SK-N-SH treated with all-trans-retinoic acid at 6 μM for 48 hours (cell line): ENCODE measurements at regions not wholly inside any gene's neighbourhood (a gene's known extent, or its start where the extent isn't known, plus 50 kb on each side); places are given as distances from the start of the nearest gene placed in this dataset.
A peak's percentile ranks its signal among the peaks of the same experiment; 100 is the strongest.

Source experiments
- ATAC-seq: fragments of 200-7000 bp; cut with Tn5 transposase; 3 replicates; pipeline ENCODE4 v1.9.1; 2020; ENCODE audit warnings: mild to moderate bottlenecking, moderate library complexity
- CREB5 ChIP-seq: fragments of 250-450 bp; sonication (Bioruptor Pico); IDR thresholded peaks from 2 replicates; pipeline ENCODE4 v1.5.1; 2020; ENCODE audit warnings: low read depth, mild to moderate bottlenecking, moderate library complexity
- CSDC2 ChIP-seq: fragments of 250-450 bp; sonication (Bioruptor Pico); IDR thresholded peaks from 2 replicates; pipeline ENCODE4 v1.5.0; 2020; ENCODE audit warnings: mild to moderate bottlenecking, moderate library complexity
- CSRNP3 ChIP-seq: fragments of 250-450 bp; sonication (Bioruptor Pico); IDR thresholded peaks from 2 replicates; pipeline ENCODE4 v1.5.1; 2021; ENCODE audit warnings: mild to moderate bottlenecking, moderate library complexity
- ESRRG ChIP-seq: fragments of 250-450 bp; sonication (Bioruptor Pico); IDR thresholded peaks from 2 replicates; pipeline ENCODE4 v1.6.1; 2021; ENCODE audit warnings: mild to moderate bottlenecking
- OSR1 ChIP-seq: fragments of 250-450 bp; sonication (Bioruptor Pico); IDR thresholded peaks from 2 replicates; pipeline ENCODE4 v1.8.0; 2022; ENCODE audit warnings: moderate library complexity, mild to moderate bottlenecking, inconsistent platforms
- PATZ1 ChIP-seq: fragments of 250-450 bp; sonication (Bioruptor Pico); IDR thresholded peaks from 2 replicates; pipeline ENCODE4 v1.8.0; 2020; ENCODE audit warnings: mild to moderate bottlenecking, moderate library complexity, borderline replicate concordance
- POU6F1 ChIP-seq: fragments of 250-450 bp; sonication (Bioruptor Pico); IDR thresholded peaks from 2 replicates; pipeline ENCODE4 v1.8.0; 2021; ENCODE audit warnings: low read depth, mild to moderate bottlenecking, moderate library complexity, borderline replicate concordance
- PPARA ChIP-seq: fragments of 250-450 bp; sonication (Bioruptor Pico); IDR thresholded peaks from 2 replicates; pipeline ENCODE4 v1.5.0; 2020; ENCODE audit warnings: mild to moderate bottlenecking, borderline replicate concordance
- RARB ChIP-seq: fragments of 250-450 bp; sonication (Bioruptor Pico); IDR thresholded peaks from 2 replicates; pipeline ENCODE4 v1.8.0; 2021; ENCODE audit warnings: mild to moderate bottlenecking, moderate library complexity
- SNAI2 ChIP-seq: fragments of 250-450 bp; sonication (Bioruptor Pico); IDR thresholded peaks from 2 replicates; pipeline ENCODE4 v1.5.0; 2020; ENCODE audit warnings: mild to moderate bottlenecking, moderate library complexity
- TCF4 ChIP-seq: fragments of 250-450 bp; sonication (Bioruptor Pico); IDR thresholded peaks from 2 replicates; pipeline ENCODE4 v1.8.0; 2021; ENCODE audit warnings: mild to moderate bottlenecking, moderate library complexity, borderline replicate concordance
- TSHZ2 ChIP-seq: fragments of 250-450 bp; sonication (Bioruptor Pico); IDR thresholded peaks from 2 replicates; pipeline ENCODE4 v1.5.0; 2020; ENCODE audit warnings: mild to moderate bottlenecking, moderate library complexity
- ZC3H10 ChIP-seq: fragments of 250-450 bp; sonication (Bioruptor Pico); IDR thresholded peaks from 2 replicates; pipeline ENCODE4 v1.5.1; 2021; ENCODE audit warnings: mild to moderate bottlenecking, moderate library complexity
- ZFP3 ChIP-seq: fragments of 250-450 bp; sonication (Bioruptor Pico); IDR thresholded peaks from 2 replicates; pipeline ENCODE4 v1.5.0; 2020; ENCODE audit warnings: mild to moderate bottlenecking, moderate library complexity
- ZFP30 ChIP-seq: fragments of 450-650 bp; formaldehyde crosslinking; IDR thresholded peaks from 2 replicates; pipeline ENCODE4 v1.5.0; 2022; ENCODE audit warnings: mild to moderate bottlenecking, moderate library complexity
- ZNF565 ChIP-seq: fragments of 450-650 bp; formaldehyde crosslinking; conservative IDR thresholded peaks from 2 replicates; pipeline ENCODE4 v1.5.0; 2020; ENCODE audit warnings: low read depth, mild to moderate bottlenecking, moderate library complexity
- ZNF70 ChIP-seq: fragments of 450-650 bp; formaldehyde crosslinking; IDR thresholded peaks from 2 replicates; pipeline ENCODE4 v1.5.0; 2020; ENCODE audit warnings: mild to moderate bottlenecking, moderate library complexity
- ZNF8 ChIP-seq: fragments of 450-650 bp; formaldehyde crosslinking; IDR thresholded peaks from 2 replicates; pipeline ENCODE4 v1.5.0; 2020; ENCODE audit warnings: mild to moderate bottlenecking, moderate library complexity

- TF ChIP-seq PPARA (CRISPR knock-in tag) (no peak), ZNF8 (CRISPR knock-in tag) (no peak)
Measured at GRCh38 chr16:72644911-72645310, 403.0 kb downstream of the ZFHX3 start (continued).

GRCh38 chr16:72639494-72639893 lies 408.4 kb downstream of the ZFHX3 start:
- TF ChIP-seq ESRRG: no peak
- TF ChIP-seq OSR1: no peak
- no peak for TF ChIP-seq CSDC2 (CRISPR knock-in tag)
- no peak for TF ChIP-seq ZFP30
- TF ChIP-seq PATZ1 (CRISPR knock-in tag): no peak
- TF ChIP-seq ZC3H10 (CRISPR knock-in tag): no peak
- TF ChIP-seq ZFP3 (CRISPR knock-in tag): no peak
- TF ChIP-seq SNAI2 (CRISPR knock-in tag): no peak
- TF ChIP-seq ZNF70 (CRISPR knock-in tag): no peak
- ATAC-seq: no peak

- TF ChIP-seq CSRNP3 (CRISPR knock-in tag): no peak
- TF ChIP-seq POU6F1 (CRISPR knock-in tag): no peak
- TF ChIP-seq CSDC2 (CRISPR knock-in tag): no peak
- no peak for TF ChIP-seq TSHZ2
- no peak for TF ChIP-seq TCF4 (CRISPR knock-in tag)
- no peak for TF ChIP-seq PATZ1 (CRISPR knock-in tag)
- TF ChIP-seq ZFP3 (CRISPR knock-in tag): no peak
- peak; percentile 82 for ATAC-seq
Measured at GRCh38 chr16:72637306-72637705, 410.6 kb downstream of the ZFHX3 start.

- no peak for ATAC-seq
- TF ChIP-seq ZNF8 (CRISPR knock-in tag) (no peak), ZC3H10 (CRISPR knock-in tag) (no peak), ZNF565 (CRISPR knock-in tag) (no peak), TSHZ2 (no peak), PATZ1 (CRISPR knock-in tag) (no peak), POU6F1 (CRISPR knock-in tag) (no peak), RARB (CRISPR knock-in tag) (no peak), ESRRG (no peak), CREB5 (CRISPR knock-in tag) (no peak)
Measured at GRCh38 chr16:72635694-72636093, 412.2 kb downstream of the ZFHX3 start.
